GM18873 (cell line): ENCODE measurements at regions not wholly inside any gene's neighbourhood (a gene's known extent, or its start where the extent isn't known, plus 50 kb on each side); places are given as distances from the start of the nearest gene placed in this dataset.
"Not testable (repeated sequence)": the region's sequence is repeated elsewhere in the genome, so short reads cannot be mapped to it uniquely, and the experiment has no call there.

ENCODE experiments used
- ATAC-seq: cut with Tn5 transposase; IDR thresholded peaks from one replicate; pipeline ENCODE4 v1.9.1; 2021; ENCODE audit warnings: mild to moderate bottlenecking, moderate library complexity, moderate number of reproducible peaks; ENCODE audit not compliant: unreplicated experiment, low FRiP score

GRCh38 chr9:117851836-117852461, 147.7 kb downstream of the TLR4 start:
- not testable (repeated sequence) for ATAC-seq

GRCh38 chr9:117858561-117858960, 154.4 kb downstream of the TLR4 start:
- ATAC-seq: no peak

GRCh38 chr9:117860849-117861248, 156.6 kb downstream of the TLR4 start:
- no peak for ATAC-seq

GRCh38 chr9:117864385-117865057, 160.3 kb downstream of the TLR4 start:
- no peak for ATAC-seq

- no peak for ATAC-seq
Observed at GRCh38 chr9:117868594-117868993, 164.4 kb downstream of the TLR4 start.

GRCh38 chr9:117869287-117869686, 165.1 kb downstream of the TLR4 start:
- no peak for ATAC-seq

- no peak for ATAC-seq
Observed at GRCh38 chr9:117869712-117870111, 165.5 kb downstream of the TLR4 start.

GRCh38 chr9:117873664-117874063, 169.5 kb downstream of the TLR4 start:
- ATAC-seq: no peak

GRCh38 chr9:117875886-117876285, 171.7 kb downstream of the TLR4 start:
- ATAC-seq: no peak

- no peak for ATAC-seq
Observed at GRCh38 chr9:117882171-117882570, 178.0 kb downstream of the TLR4 start.

- ATAC-seq: no peak
Observed at GRCh38 chr9:117886616-117887015, 182.4 kb downstream of the TLR4 start.

- no peak for ATAC-seq
Observed at GRCh38 chr9:117887383-117887782, 183.2 kb downstream of the TLR4 start.

GRCh38 chr9:117887941-117888340, 183.7 kb downstream of the TLR4 start:
- no peak for ATAC-seq

- no peak for ATAC-seq
Observed at GRCh38 chr9:117903453-117903852, 199.2 kb downstream of the TLR4 start.

- no peak for ATAC-seq
Observed at GRCh38 chr9:117906763-117907162, 202.6 kb downstream of the TLR4 start.

- no peak for ATAC-seq
Observed at GRCh38 chr9:117907420-117907819, 203.2 kb downstream of the TLR4 start.

GRCh38 chr9:117916291-117916690, 212.1 kb downstream of the TLR4 start:
- ATAC-seq: no peak

GRCh38 chr9:117917873-117918272, 213.7 kb downstream of the TLR4 start:
- ATAC-seq: no peak

- ATAC-seq: no peak
Observed at GRCh38 chr9:117919538-117919937, 215.3 kb downstream of the TLR4 start.

GRCh38 chr9:117926031-117926658, 221.9 kb downstream of the TLR4 start:
- ATAC-seq: no peak

- no peak for ATAC-seq
Observed at GRCh38 chr9:117927354-117927753, 223.2 kb downstream of the TLR4 start.

- no peak for ATAC-seq
Observed at GRCh38 chr9:117929868-117930267, 225.7 kb downstream of the TLR4 start.
